K562 (cell line): ENCODE measurements at regions not wholly inside any gene's neighbourhood (a gene's known extent, or its start where the extent isn't known, plus 50 kb on each side); places are given as distances from the start of the nearest gene placed in this dataset.
A peak's percentile ranks its signal among the peaks of the same experiment; 100 is the strongest.

Experiments
- ATAC-seq: fragments of 200-7000 bp; cut with Tn5 transposase; 3 replicates; pipeline ENCODE4 v1.9.1; 2020; ENCODE audit warnings: moderate library complexity
- BruUV-seq: library from RNA; stranded (reverse); fragments of 400-500 nt; replicated peaks from 2 replicates; lab custom pipeline; 2021; lab: Mats Ljungman, UMichigan
- CTCF ChIA-PET: fragments of 300-600 bp; formaldehyde crosslinking; extraction: SDS; loops from one replicate; lab custom pipeline; 2021; ENCODE audit warnings: low intra/inter-chr PET ratio; lab: Yijun Ruan, JAX
- POLR2A ChIA-PET: fragments of 300-600, 350-650 bp; sonication (Branson Sonifier 250); formaldehyde crosslinking; extraction: SDS; loops from one replicate; lab custom pipeline; 2021; ENCODE audit warnings: antibody characterized with exemption, inconsistent platforms; lab: Yijun Ruan, JAX
- DNase-seq, 4 experiments: peaks; one replicate each; pipeline versions ENCODE4 v3.0.0 to v3.0.0-alpha.2; 2011 to 2018; ENCODE audit warnings: low spot score in 3 of 4, mixed read lengths in 3 of 4; ENCODE audit errors: extremely low read depth in 1 of 4
- FAIRE-seq: peaks from 2 replicates; lab custom pipeline; 2011; peaks lifted over from hg19 to GRCh38; lab: Jason Lieb, UNC
- H2AFZ ChIP-seq: 2 replicates; pipeline ENCODE4 v1.6.0; 2011; ENCODE audit warnings: low read depth, low read length, control low read depth, inconsistent platforms
- H3K27ac ChIP-seq: fragments of 200-600 bp; 3 replicates; pipeline ENCODE4 v1.8.0; 2011; ENCODE audit warnings: low read depth, mild to moderate bottlenecking, control low read depth, inconsistent platforms, low read length, moderate library complexity, mixed read lengths; ENCODE audit errors: extremely low read depth
- H3K27me3 ChIP-seq, 2 experiments: fragments of 300-600 bp in 1 of 2; 2 replicates in 1 of 2; 3 replicates in 1 of 2; pipeline versions ENCODE4 v1.6.0 to v1.8.0; 2011; ENCODE audit warnings: inconsistent platforms in 2 of 2, low read length in 2 of 2, mild to moderate bottlenecking in 1 of 2, mixed read lengths in 1 of 2, moderate library complexity in 1 of 2; ENCODE audit not compliant: control insufficient read depth in 2 of 2, insufficient read depth in 2 of 2
- H3K36me3 ChIP-seq: fragments of 300-600 bp; 3 replicates; pipeline ENCODE4 v1.8.0; 2011; ENCODE audit warnings: mild to moderate bottlenecking, low read length, inconsistent platforms; ENCODE audit not compliant: control insufficient read depth, insufficient read depth
- H3K4me1 ChIP-seq, 2 experiments: fragments of 200-600 bp in 1 of 2; replicated peaks in 1 of 2; 2 replicates in 1 of 2; 3 replicates in 1 of 2; pipeline versions ENCODE4 v1.5.1 to v1.8.0; 2011; ENCODE audit warnings: inconsistent platforms in 2 of 2, low read length in 2 of 2, mild to moderate bottlenecking in 1 of 2, mixed read lengths in 1 of 2, moderate library complexity in 1 of 2; ENCODE audit not compliant: control insufficient read depth in 2 of 2, insufficient read depth in 2 of 2
- H3K4me2 ChIP-seq: 2 replicates; pipeline ENCODE4 v1.6.1; 2011; ENCODE audit warnings: low read length, control low read depth, inconsistent platforms, mixed read lengths; ENCODE audit not compliant: insufficient read depth
- H3K4me3 ChIP-seq: fragments of 200-600 bp; sonication (generic), shearing (Covaris generic); 2 replicates; pipeline ENCODE4 v1.5.1; 2016; ENCODE audit warnings: control low read depth, inconsistent platforms
- H3K79me2 ChIP-seq: fragments of 200-600 bp; 3 replicates; pipeline ENCODE4 v1.8.0; 2011; ENCODE audit warnings: low read length, inconsistent platforms; ENCODE audit not compliant: control insufficient read depth, insufficient read depth
- H3K9ac ChIP-seq, 2 experiments: 2 replicates each; pipeline versions ENCODE4 v1.6.0 to v1.6.1; 2011; ENCODE audit warnings: low read depth in 2 of 2, low read length in 2 of 2, control low read depth in 1 of 2, inconsistent platforms in 1 of 2, mild to moderate bottlenecking in 1 of 2, mixed read lengths in 1 of 2; ENCODE audit not compliant: insufficient read depth in 1 of 2
- H3K9me1 ChIP-seq: one replicate; pipeline ENCODE4 v1.6.0; 2011; ENCODE audit warnings: inconsistent platforms, mild to moderate bottlenecking, low read length, moderate library complexity; ENCODE audit not compliant: control insufficient read depth, insufficient read depth
- H3K9me3 ChIP-seq: replicated peaks from 2 replicates; pipeline ENCODE4 v1.5.1; 2011; ENCODE audit warnings: low read depth, low read length, inconsistent platforms; ENCODE audit not compliant: control insufficient read depth, insufficient read depth
- H4K20me1 ChIP-seq: replicated peaks from 2 replicates; pipeline ENCODE4 v1.6.1; 2011; ENCODE audit warnings: low read length, inconsistent platforms, mixed read lengths; ENCODE audit not compliant: control insufficient read depth, insufficient read depth
- CBX3 ChIP-seq, 2 experiments: IDR thresholded peaks; 1 replicate in 1 of 2; 2 replicates in 1 of 2; pipeline ENCODE4 v1.6.1; 2012; ENCODE audit warnings: inconsistent platforms in 2 of 2, low read length in 2 of 2, borderline replicate concordance in 1 of 2, control low read depth in 1 of 2
- WGBS: fragments of 100-300 bp; shearing (Covaris generic); methylation state at CpG from one replicate; pipeline ENCODE4 v1.1.6; 2016; ENCODE audit warnings: low coverage, mixed read lengths; ENCODE audit not compliant: insufficient coverage; ENCODE audit errors: missing lambda C conversion rate; 5-methylcytosine and 5-hydroxymethylcytosine counted together
- in situ Hi-C: fragments of 300-500 bp; cut with MboI; formaldehyde crosslinking; loops from 4 replicates; pipeline ENCODE4 v1.15.0; 2018; ENCODE audit warnings: inconsistent platforms, mixed read lengths
- intact Hi-C: fragments of 100-400 bp; cut with micrococcal nuclease; formaldehyde crosslinking; loops from 2 replicates; pipeline ENCODE4 v1.14.2; 2022
- TF ChIP-seq, protein P1 (sequence below): fragments of 450-650 bp; IDR thresholded peaks from 2 replicates; pipeline ENCODE4 v1.6.1; 2018; ENCODE audit warnings: mild to moderate bottlenecking, low read depth; ENCODE audit not compliant: partially characterized antibody
- TF ChIP-seq, protein P2 (sequence below): fragments of 450-650 bp; formaldehyde crosslinking; IDR thresholded peaks from 2 replicates; pipeline ENCODE4 v1.4.0; 2022; ENCODE audit warnings: missing genetic modification characterization

- Histone ChIP-seq H3K9ac (no peak overlapping the region), H3K79me2 (no peaks in the 10 kb centered on the region), H2AFZ (no peak overlapping the region), H3K27ac (no peak overlapping the region), H3K36me3 (no peaks in the 10 kb centered on the region), H4K20me1 (no peaks in the 10 kb centered on the region), H3K9me3 (no peaks in the 10 kb centered on the region), H3K4me2 (no peak overlapping the region), H3K27me3 (no peaks in the 10 kb centered on the region), H3K9me1 (no peaks in the 10 kb centered on the region), H3K4me3 (no peak overlapping the region), H3K4me1 (no peaks in the 10 kb centered on the region)
- ATAC-seq (no peak), DNase-seq (no peak), FAIRE-seq (no peak)
- WGBS = 0% methylated on average over 2 of the region's 2 CpGs
- TF ChIP-seq, protein P1, sequence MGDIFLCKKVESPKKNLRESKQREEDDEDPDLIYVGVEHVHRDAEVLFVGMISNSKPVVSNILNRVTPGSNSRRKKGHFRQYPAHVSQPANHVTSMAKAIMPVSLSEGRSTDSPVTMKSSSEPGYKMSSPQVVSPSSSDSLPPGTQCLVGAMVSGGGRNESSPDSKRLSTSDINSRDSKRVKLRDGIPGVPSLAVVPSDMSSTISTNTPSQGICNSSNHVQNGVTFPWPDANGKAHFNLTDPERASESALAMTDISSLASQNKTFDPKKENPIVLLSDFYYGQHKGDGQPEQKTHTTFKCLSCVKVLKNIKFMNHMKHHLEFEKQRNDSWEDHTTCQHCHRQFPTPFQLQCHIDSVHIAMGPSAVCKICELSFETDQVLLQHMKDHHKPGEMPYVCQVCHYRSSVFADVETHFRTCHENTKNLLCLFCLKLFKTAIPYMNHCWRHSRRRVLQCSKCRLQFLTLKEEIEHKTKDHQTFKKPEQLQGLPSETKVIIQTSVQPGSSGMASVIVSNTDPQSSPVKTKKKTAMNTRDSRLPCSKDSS = peak; percentile 56
- TF ChIP-seq, protein P2, sequence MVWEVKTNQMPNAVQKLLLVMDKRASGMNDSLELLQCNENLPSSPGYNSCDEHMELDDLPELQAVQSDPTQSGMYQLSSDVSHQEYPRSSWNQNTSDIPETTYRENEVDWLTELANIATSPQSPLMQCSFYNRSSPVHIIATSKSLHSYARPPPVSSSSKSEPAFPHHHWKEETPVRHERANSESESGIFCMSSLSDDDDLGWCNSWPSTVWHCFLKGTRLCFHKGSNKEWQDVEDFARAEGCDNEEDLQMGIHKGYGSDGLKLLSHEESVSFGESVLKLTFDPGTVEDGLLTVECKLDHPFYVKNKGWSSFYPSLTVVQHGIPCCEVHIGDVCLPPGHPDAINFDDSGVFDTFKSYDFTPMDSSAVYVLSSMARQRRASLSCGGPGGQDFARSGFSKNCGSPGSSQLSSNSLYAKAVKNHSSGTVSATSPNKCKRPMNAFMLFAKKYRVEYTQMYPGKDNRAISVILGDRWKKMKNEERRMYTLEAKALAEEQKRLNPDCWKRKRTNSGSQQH (CRISPR knock-in tag) = no peak
- TF ChIP-seq CBX3 (IDR thresholded peaks at IDR 0.05; ENCODE audit: borderline replicate concordance in 1 of 2, low read length in 2 of 2) = peak in 1 of 2 experiments; percentile 60; a peak in 1 of 3 replicates
- in situ Hi-C loops = no loop called here
- intact Hi-C loops = no loop called here
- CTCF ChIA-PET = no interaction called here
- BruUV-seq = no TSS peak
- POLR2A ChIA-PET = no interaction called here
Measured at GRCh38 chr4:77332696-77333270, 175.8 kb downstream of the CCNG2 start.
